ENCODE measurements at regions not wholly inside any gene's neighbourhood (a gene's known extent, or its start where the extent isn't known, plus 50 kb on each side); places are given as distances from the start of the nearest gene placed in this dataset.

GRCh38 chr2:71789556-71790204 lies 336.3 kb downstream of the DYSF start:
- no peak for DNase-seq

- DNase-seq = no peak
These were observed 335.4 kb downstream of the DYSF start for GRCh38 chr2:71788601-71789240.

GRCh38 chr2:71788186-71788525 lies 334.8 kb downstream of the DYSF start:
- DNase-seq = no peak

- DNase-seq = no peak
These were observed 334.3 kb downstream of the DYSF start for GRCh38 chr2:71787476-71788185.

- DNase-seq = no peak
These were observed 333.7 kb downstream of the DYSF start for GRCh38 chr2:71787108-71787415.

- no peak for DNase-seq
These were observed 333.1 kb downstream of the DYSF start for GRCh38 chr2:71786291-71787107.

- DNase-seq = no peak
These were observed 332.2 kb downstream of the DYSF start for GRCh38 chr2:71785516-71785981.

- DNase-seq = no peak
These were observed 331.6 kb downstream of the DYSF start for GRCh38 chr2:71784734-71785511.

GRCh38 chr2:71783815-71784214 lies 330.5 kb downstream of the DYSF start:
- no peak for DNase-seq

- DNase-seq = no peak
These were observed 329.9 kb downstream of the DYSF start for GRCh38 chr2:71783215-71783614.

GRCh38 chr2:71782323-71782722 lies 329.0 kb downstream of the DYSF start:
- DNase-seq = no peak

- no peak for DNase-seq
These were observed 328.4 kb downstream of the DYSF start for GRCh38 chr2:71781695-71782228.

GRCh38 chr2:71780162-71780561 lies 326.8 kb downstream of the DYSF start:
- DNase-seq = no peak

GRCh38 chr2:71779774-71780105 lies 326.4 kb downstream of the DYSF start:
- DNase-seq = no peak

GRCh38 chr2:71778936-71779773 lies 325.8 kb downstream of the DYSF start:
- no peak for DNase-seq

GRCh38 chr2:71778514-71778913 lies 325.2 kb downstream of the DYSF start:
- no peak for DNase-seq

GRCh38 chr2:71777946-71778345 lies 324.6 kb downstream of the DYSF start:
- DNase-seq = no peak

GRCh38 chr2:71776227-71776626 lies 322.9 kb downstream of the DYSF start:
- DNase-seq = no peak

- no peak for DNase-seq
These were observed 319.9 kb downstream of the DYSF start for GRCh38 chr2:71773218-71773617.

- DNase-seq = no peak
These were observed 319.3 kb downstream of the DYSF start for GRCh38 chr2:71772510-71773172.

- no peak for DNase-seq
These were observed 314.3 kb downstream of the DYSF start for GRCh38 chr2:71767663-71768062.

Data from occipital lobe (tissue), 1 donor.